ENCODE measurements at regions not wholly inside any gene's neighbourhood (a gene's known extent, or its start where the extent isn't known, plus 50 kb on each side); places are given as distances from the start of the nearest gene placed in this dataset.

GRCh38 chr4:33592701-33593100 lies 2651.6 kb downstream of the ARAP2 start:
- DNase-seq, result no peak

GRCh38 chr4:33606951-33607350 lies 2637.4 kb downstream of the ARAP2 start:
- DNase-seq, result no peak

- DNase-seq, result no peak
These were observed 2628.2 kb downstream of the ARAP2 start for GRCh38 chr4:33616121-33616520.

- DNase-seq, result no peak
These were observed 2618.6 kb downstream of the ARAP2 start for GRCh38 chr4:33625748-33626147.

- no peak for DNase-seq
These were observed 2618.1 kb downstream of the ARAP2 start for GRCh38 chr4:33626221-33626620.

- no peak for DNase-seq
These were observed 2616.0 kb downstream of the ARAP2 start for GRCh38 chr4:33628296-33628695.

GRCh38 chr4:33649015-33649414 lies 2595.3 kb downstream of the ARAP2 start:
- no peak for DNase-seq

- no peak for DNase-seq
These were observed 2594.8 kb downstream of the ARAP2 start for GRCh38 chr4:33649471-33649870.

- no peak for DNase-seq
These were observed 2594.3 kb downstream of the ARAP2 start for GRCh38 chr4:33650036-33650435.

GRCh38 chr4:33658971-33659370 lies 2585.3 kb downstream of the ARAP2 start:
- no peak for DNase-seq

- DNase-seq, result no peak
These were observed 2582.7 kb downstream of the ARAP2 start for GRCh38 chr4:33661636-33662035.

- no peak for DNase-seq
These were observed 2558.4 kb downstream of the ARAP2 start for GRCh38 chr4:33685939-33686338.

GRCh38 chr4:33696041-33696440 lies 2548.3 kb downstream of the ARAP2 start:
- DNase-seq, result no peak

- DNase-seq, result no peak
These were observed 2547.7 kb downstream of the ARAP2 start for GRCh38 chr4:33696586-33696985.

- DNase-seq, result no peak
These were observed 2535.1 kb downstream of the ARAP2 start for GRCh38 chr4:33709247-33709646.

GRCh38 chr4:33711826-33712225 lies 2532.5 kb downstream of the ARAP2 start:
- DNase-seq, result no peak

GRCh38 chr4:33714971-33715370 lies 2529.3 kb downstream of the ARAP2 start:
- DNase-seq, result no peak

GRCh38 chr4:33715841-33716395 lies 2528.4 kb downstream of the ARAP2 start:
- DNase-seq, result no peak

- no peak for DNase-seq
These were observed 2522.1 kb downstream of the ARAP2 start for GRCh38 chr4:33722254-33722653.

- no peak for DNase-seq
These were observed 2521.4 kb downstream of the ARAP2 start for GRCh38 chr4:33722800-33723516.

- no peak for DNase-seq
These were observed 2519.6 kb downstream of the ARAP2 start for GRCh38 chr4:33724685-33725084.

GRCh38 chr4:33725861-33726260 lies 2518.5 kb downstream of the ARAP2 start:
- no peak for DNase-seq

GRCh38 chr4:33737726-33738125 lies 2506.6 kb downstream of the ARAP2 start:
- no peak for DNase-seq

GRCh38 chr4:33739884-33740632 lies 2504.3 kb downstream of the ARAP2 start:
- DNase-seq, result no peak
